GM18867 (cell line): ENCODE measurements at regions not wholly inside any gene's neighbourhood (a gene's known extent, or its start where the extent isn't known, plus 50 kb on each side); places are given as distances from the start of the nearest gene placed in this dataset.

Source experiments
- ATAC-seq: cut with Tn5 transposase; IDR thresholded peaks from one replicate; pipeline ENCODE4 v1.9.1; 2021; ENCODE audit warnings: mild to moderate bottlenecking, moderate library complexity; ENCODE audit not compliant: unreplicated experiment

- ATAC-seq = no peak
Measured at GRCh38 chr9:21561502-21561901, 79.4 kb upstream of the IFNE start.

- no peak for ATAC-seq
Measured at GRCh38 chr9:21564175-21564574, 82.1 kb upstream of the IFNE start.

- no peak for ATAC-seq
Measured at GRCh38 chr9:21565155-21565554, 83.0 kb upstream of the IFNE start.

- no peak for ATAC-seq
Measured at GRCh38 chr9:21567926-21568325, 85.8 kb upstream of the IFNE start.

GRCh38 chr9:21568484-21568883 lies 86.4 kb upstream of the IFNE start:
- no peak for ATAC-seq

- no peak for ATAC-seq
Measured at GRCh38 chr9:21569721-21570120, 87.6 kb upstream of the IFNE start.

GRCh38 chr9:21570643-21571275 lies 88.6 kb upstream of the IFNE start:
- no peak for ATAC-seq

- ATAC-seq = no peak
Measured at GRCh38 chr9:21574261-21574660, 92.1 kb upstream of the IFNE start.

- ATAC-seq = peak; percentile 77
Measured at GRCh38 chr9:21576331-21577189, 94.4 kb upstream of the IFNE start.

GRCh38 chr9:21579247-21579671 lies 97.1 kb upstream of the IFNE start:
- ATAC-seq = no peak

GRCh38 chr9:21579743-21580142 lies 97.6 kb upstream of the IFNE start:
- no peak for ATAC-seq

- no peak for ATAC-seq
Measured at GRCh38 chr9:21580636-21581378, 98.7 kb upstream of the IFNE start.

- no peak for ATAC-seq
Measured at GRCh38 chr9:21583628-21584377, 101.7 kb upstream of the IFNE start.

- ATAC-seq = no peak
Measured at GRCh38 chr9:21584890-21585289, 102.8 kb upstream of the IFNE start.

- no peak for ATAC-seq
Measured at GRCh38 chr9:21585756-21586752, 103.9 kb upstream of the IFNE start.

GRCh38 chr9:21589344-21590056 lies 107.4 kb upstream of the IFNE start:
- ATAC-seq = no peak

- no peak for ATAC-seq
Measured at GRCh38 chr9:21590058-21590996, 108.2 kb upstream of the IFNE start.
